HG03103 (cell line): ENCODE measurements at regions not wholly inside any gene's neighbourhood (a gene's known extent, or its start where the extent isn't known, plus 50 kb on each side); places are given as distances from the start of the nearest gene placed in this dataset.

Experiments
- ATAC-seq: cut with Tn5 transposase; IDR thresholded peaks from one replicate; pipeline ENCODE4 v1.9.1; 2021; ENCODE audit warnings: low read depth; ENCODE audit not compliant: unreplicated experiment

- ATAC-seq, result no peak
Measured at GRCh38 chr6:14250573-14250972, 133.0 kb downstream of the CD83 start.

- ATAC-seq, result no peak
Measured at GRCh38 chr6:14252271-14252850, 134.8 kb downstream of the CD83 start.

- ATAC-seq, result peak; percentile 80
Measured at GRCh38 chr6:14254505-14254904, 136.9 kb downstream of the CD83 start.

- ATAC-seq, result no peak
Measured at GRCh38 chr6:14255916-14256315, 138.3 kb downstream of the CD83 start.

- ATAC-seq, result no peak
Measured at GRCh38 chr6:14258117-14258516, 140.5 kb downstream of the CD83 start.

- no peak for ATAC-seq
Measured at GRCh38 chr6:14258695-14259593, 141.4 kb downstream of the CD83 start.

GRCh38 chr6:14259594-14260152 lies 142.1 kb downstream of the CD83 start:
- no peak for ATAC-seq

- ATAC-seq, result no peak
Measured at GRCh38 chr6:14260839-14261238, 143.3 kb downstream of the CD83 start.

- ATAC-seq, result no peak
Measured at GRCh38 chr6:14263881-14264424, 146.4 kb downstream of the CD83 start.

GRCh38 chr6:14265049-14266021 lies 147.8 kb downstream of the CD83 start:
- no peak for ATAC-seq

GRCh38 chr6:14266266-14266665 lies 148.7 kb downstream of the CD83 start:
- ATAC-seq, result no peak

GRCh38 chr6:14267885-14268660 lies 150.5 kb downstream of the CD83 start:
- no peak for ATAC-seq

- no peak for ATAC-seq
Measured at GRCh38 chr6:14269436-14269835, 151.9 kb downstream of the CD83 start.

GRCh38 chr6:14270142-14270893 lies 152.7 kb downstream of the CD83 start:
- no peak for ATAC-seq

GRCh38 chr6:14270925-14271788 lies 153.6 kb downstream of the CD83 start:
- no peak for ATAC-seq

GRCh38 chr6:14271789-14272736 lies 154.5 kb downstream of the CD83 start:
- no peak for ATAC-seq

- ATAC-seq, result no peak
Measured at GRCh38 chr6:14272737-14273085, 155.1 kb downstream of the CD83 start.
